ENCODE measurements at regions not wholly inside any gene's neighbourhood (a gene's known extent, or its start where the extent isn't known, plus 50 kb on each side); places are given as distances from the start of the nearest gene placed in this dataset.
"Not testable (repeated sequence)": the region's sequence is repeated elsewhere in the genome, so short reads cannot be mapped to it uniquely, and the experiment has no call there.

GRCh38 chr4:64911846-64912245, 502.6 kb upstream of the TECRL start:
- no peak for FAIRE-seq
- TF ChIP-seq CTCF (IDR thresholded peaks at IDR 0.05; ENCODE audit: insufficient read depth, missing control alignments) = no peak
- no peak for DNase-seq (ENCODE audit: insufficient read length, low spot score)

- no peak for DNase-seq (ENCODE audit: insufficient read length, low spot score)
- no peak for FAIRE-seq
- TF ChIP-seq CTCF (IDR thresholded peaks at IDR 0.05; ENCODE audit: insufficient read depth, missing control alignments) = no peak
Observed at GRCh38 chr4:64903986-64904385, 494.7 kb upstream of the TECRL start.

- DNase-seq (ENCODE audit: insufficient read length, low spot score) (no peak), FAIRE-seq (no peak)
- TF ChIP-seq CTCF (IDR thresholded peaks at IDR 0.05; ENCODE audit: insufficient read depth, missing control alignments) = no peak
Observed at GRCh38 chr4:64899563-64899962, 490.3 kb upstream of the TECRL start.

- not testable (repeated sequence) for DNase-seq (ENCODE audit: insufficient read length, low spot score); FAIRE-seq
Observed at GRCh38 chr4:64899030-64899429, 489.8 kb upstream of the TECRL start.

- DNase-seq (ENCODE audit: insufficient read length, low spot score) (no peak), FAIRE-seq (no peak)
- no peak for TF ChIP-seq CTCF (IDR thresholded peaks at IDR 0.05; ENCODE audit: insufficient read depth, missing control alignments)
Observed at GRCh38 chr4:64897683-64898082, 488.4 kb upstream of the TECRL start.

- FAIRE-seq (no peak), DNase-seq (ENCODE audit: insufficient read length, low spot score) (no peak)
- TF ChIP-seq CTCF (IDR thresholded peaks at IDR 0.05; ENCODE audit: insufficient read depth, missing control alignments) = no peak
Observed at GRCh38 chr4:64895031-64895430, 485.8 kb upstream of the TECRL start.

GRCh38 chr4:64893205-64893604, 484.0 kb upstream of the TECRL start:
- no peak for TF ChIP-seq CTCF (IDR thresholded peaks at IDR 0.05; ENCODE audit: insufficient read depth, missing control alignments)
- DNase-seq (ENCODE audit: insufficient read length, low spot score) (no peak), FAIRE-seq (no peak)

- FAIRE-seq (no peak), DNase-seq (ENCODE audit: insufficient read length, low spot score) (no peak)
- no peak for TF ChIP-seq CTCF (IDR thresholded peaks at IDR 0.05; ENCODE audit: insufficient read depth, missing control alignments)
Observed at GRCh38 chr4:64889906-64890610, 480.8 kb upstream of the TECRL start.

All from D721Med (cell line).